ENCODE measurements at regions not wholly inside any gene's neighbourhood (a gene's known extent, or its start where the extent isn't known, plus 50 kb on each side); places are given as distances from the start of the nearest gene placed in this dataset.

DNA sequence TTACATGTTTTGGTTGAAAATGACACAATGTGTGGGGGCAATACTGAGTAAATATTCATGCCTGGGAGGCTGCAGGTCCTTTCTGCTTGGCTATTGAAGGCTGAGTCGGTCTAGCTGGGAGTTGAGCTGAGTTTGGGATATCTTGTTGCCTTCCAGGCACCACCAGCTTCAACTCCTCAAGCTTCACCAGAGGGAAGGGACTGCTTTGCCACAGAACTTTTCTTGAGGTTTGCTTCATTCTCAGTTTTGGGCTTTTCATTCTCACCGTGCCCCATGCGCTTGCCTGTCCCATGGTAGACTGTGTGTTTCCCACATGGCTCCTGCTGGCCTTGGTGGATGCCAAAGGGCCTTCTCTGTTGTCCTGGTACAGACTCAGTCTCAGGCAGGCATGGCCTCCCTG, 198.2 kb upstream of the SOX1 start:
- POLR2A ChIA-PET = no interaction called here
- CTCF ChIA-PET = no interaction called here
- H3K27me3 ChIP-seq (ENCODE audit: insufficient read depth) = no peaks in the 10 kb centered on the region; the same call in 1 of the 2 replicates

DNA sequence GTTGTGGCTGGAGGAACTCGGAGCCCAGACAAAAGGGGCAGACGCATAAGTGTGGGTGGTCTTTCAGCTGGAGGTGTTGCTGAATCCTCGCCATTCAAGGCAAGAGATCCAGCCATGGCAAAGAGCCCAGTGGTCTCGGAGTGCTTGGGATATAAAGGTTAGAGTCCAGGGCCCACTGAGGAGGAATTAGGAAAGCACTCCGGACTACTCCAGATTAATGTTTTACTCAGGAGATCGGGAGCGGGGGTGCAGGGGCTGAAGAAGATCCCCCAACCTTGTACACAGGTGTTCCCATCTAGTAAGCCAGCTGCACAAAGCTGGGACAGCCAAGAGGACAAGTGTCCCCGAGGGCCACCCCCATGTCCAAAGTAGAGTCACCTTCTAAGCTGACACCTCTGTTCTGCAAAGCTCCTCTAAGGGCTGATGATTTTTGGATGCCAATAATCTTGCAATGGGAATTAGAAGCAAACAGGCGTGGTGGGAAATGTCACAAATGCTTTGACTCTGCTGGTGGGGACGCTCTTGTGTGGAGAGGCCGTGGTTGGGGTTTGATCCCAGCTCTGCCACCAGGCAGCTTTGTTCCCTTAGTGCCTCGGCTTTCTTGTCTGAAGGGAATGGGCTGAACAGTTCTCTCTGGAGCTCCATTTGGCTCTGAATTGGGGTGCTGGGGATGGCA, 194.3 kb upstream of the SOX1 start:
- Histone ChIP-seq H3K79me2 (ENCODE audit: insufficient read depth) (no peaks in the 10 kb centered on the region), H4K20me1 (ENCODE audit: insufficient read depth) (no peaks in the 10 kb centered on the region), H3K9me3 (no peaks in the 10 kb centered on the region), H3K9ac (no peak overlapping the region), H3K27me3 (ENCODE audit: insufficient read depth) (no peaks in the 10 kb centered on the region; the same call in 1 of the 2 replicates), H3K36me3 (replicated peaks in 1 of 2; ENCODE audit: control insufficient read depth in 1 of 2, insufficient read depth in 2 of 2, low read length in 1 of 2) (no peaks in the 10 kb centered on the region), H3K27ac (ENCODE audit: low read depth in 2 of 2, low read length in 1 of 2) (no peak overlapping the region), H2AFZ (ENCODE audit: low read depth) (no peak overlapping the region), H3K9me2 (no peaks in the 10 kb centered on the region), H3F3A (replicated peaks; ENCODE audit: insufficient read depth) (no peaks in the 10 kb centered on the region), H3K4me1 (ENCODE audit: control insufficient read depth in 1 of 2, insufficient read depth in 2 of 2, low read depth in 1 of 2, low read length in 1 of 2) (no peaks in the 10 kb centered on the region), H3K4me2 (no peak overlapping the region), H3K4me3 (ENCODE audit: low read depth in 2 of 2, low read length in 1 of 2) (no peak overlapping the region)
- TF ChIP-seq REST (IDR thresholded peaks at IDR 0.05; ENCODE audit: low read depth, low read length) (no peak), RFX5 (IDR thresholded peaks at IDR 0.05; ENCODE audit: low read length) (no peak), ELF1 (IDR thresholded peaks at IDR 0.05) (no peak), EP300 (IDR thresholded peaks at IDR 0.05; ENCODE audit: borderline replicate concordance in 1 of 2, low read depth in 1 of 2, low read length in 1 of 2) (no peak), GABPA (IDR thresholded peaks at IDR 0.05; ENCODE audit: low read depth) (no peak), PBX3 (IDR thresholded peaks at IDR 0.05) (no peak), RCOR1 (IDR thresholded peaks at IDR 0.05; ENCODE audit: low read length) (no peak)
- TF ChIP-seq, protein P1, sequence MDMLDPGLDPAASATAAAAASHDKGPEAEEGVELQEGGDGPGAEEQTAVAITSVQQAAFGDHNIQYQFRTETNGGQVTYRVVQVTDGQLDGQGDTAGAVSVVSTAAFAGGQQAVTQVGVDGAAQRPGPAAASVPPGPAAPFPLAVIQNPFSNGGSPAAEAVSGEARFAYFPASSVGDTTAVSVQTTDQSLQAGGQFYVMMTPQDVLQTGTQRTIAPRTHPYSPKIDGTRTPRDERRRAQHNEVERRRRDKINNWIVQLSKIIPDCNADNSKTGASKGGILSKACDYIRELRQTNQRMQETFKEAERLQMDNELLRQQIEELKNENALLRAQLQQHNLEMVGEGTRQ (IDR thresholded peaks at IDR 0.05; ENCODE audit: borderline replicate concordance, low read depth, low read length) = no peak
- ChIA-PET POLR2A (no interaction called here), CTCF (no interaction called here)
- DNase-seq = no peak
- WGBS (ENCODE audit: low lambda C conversion rate) = 6% methylated on average over 9 of the region's 12 CpGs

More for the DNA sequence above, 198.2 kb upstream of the SOX1 start:
- no peak overlapping the region for H2AFZ ChIP-seq (ENCODE audit: low read depth)
- no peaks in the 10 kb centered on the region for H3K9me2 ChIP-seq
- H3K79me2 ChIP-seq (ENCODE audit: insufficient read depth) = no peaks in the 10 kb centered on the region
- H3F3A ChIP-seq (replicated peaks; ENCODE audit: insufficient read depth) = no peaks in the 10 kb centered on the region
- no peak overlapping the region for H3K27ac ChIP-seq (ENCODE audit: low read depth in 2 of 2, low read length in 1 of 2)
- H3K4me3 ChIP-seq (ENCODE audit: low read depth in 2 of 2, low read length in 1 of 2) = no peak overlapping the region
- no peaks in the 10 kb centered on the region for H3K36me3 ChIP-seq (replicated peaks in 1 of 2; ENCODE audit: control insufficient read depth in 1 of 2, insufficient read depth in 2 of 2, low read length in 1 of 2)
- no peaks in the 10 kb centered on the region for H3K4me1 ChIP-seq (ENCODE audit: control insufficient read depth in 1 of 2, insufficient read depth in 2 of 2, low read depth in 1 of 2, low read length in 1 of 2)
- DNase-seq = no peak
- TF ChIP-seq FOXJ3 (CRISPR knock-in tag; IDR thresholded peaks at IDR 0.05) = no peak
- TF ChIP-seq FOSL2 (IDR thresholded peaks at IDR 0.05; ENCODE audit: borderline replicate concordance, low read depth) = no peak
- no peaks in the 10 kb centered on the region for H4K20me1 ChIP-seq (ENCODE audit: insufficient read depth)
- H3K9me3 ChIP-seq = no peaks in the 10 kb centered on the region
- 10% methylated on average over 3 of the region's 3 CpGs for WGBS (ENCODE audit: low lambda C conversion rate)
- H3K4me2 ChIP-seq = no peak overlapping the region
- no peak overlapping the region for H3K9ac ChIP-seq

Measured in SK-N-SH (cell line).